GM10266 (cell line): ENCODE measurements at regions not wholly inside any gene's neighbourhood (a gene's known extent, or its start where the extent isn't known, plus 50 kb on each side); places are given as distances from the start of the nearest gene placed in this dataset.
A peak's percentile ranks its signal among the peaks of the same experiment; 100 is the strongest.
"Not testable (repeated sequence)": the region's sequence is repeated elsewhere in the genome, so short reads cannot be mapped to it uniquely, and the experiment has no call there.

Experiments used
- DNase-seq: peaks from one replicate; pipeline ENCODE4 v3.0.0; 2012; ENCODE audit errors: extremely low spot score
- TF ChIP-seq, protein P1 (sequence below): IDR thresholded peaks from 2 replicates; pipeline ENCODE4 v1.5.1; 2012; ENCODE audit warnings: mild to moderate bottlenecking, low read depth; ENCODE audit not compliant: control insufficient read depth, insufficient read depth; ENCODE audit errors: missing control alignments

DNA sequence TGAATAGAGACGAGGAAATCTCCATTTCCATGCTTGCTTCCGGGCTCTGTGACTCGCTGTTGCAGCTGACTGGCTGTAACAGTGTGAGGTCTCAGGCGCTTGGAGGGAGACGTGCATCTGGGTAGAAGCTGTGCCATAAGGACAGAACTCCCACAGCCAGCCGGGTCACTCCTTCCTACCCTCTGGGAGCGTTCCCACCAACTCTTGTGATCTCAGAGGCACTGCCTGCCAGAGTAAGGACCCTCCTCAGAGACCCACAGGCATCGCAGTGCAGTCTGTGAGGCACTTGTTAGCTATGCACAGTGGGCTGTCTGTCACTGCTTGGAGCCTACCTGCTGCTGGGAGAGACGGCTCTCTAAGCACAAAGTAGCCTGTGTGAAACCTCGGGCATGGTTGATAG, 203.4 kb upstream of the SEMA6A start:
- TF ChIP-seq, protein P1, sequence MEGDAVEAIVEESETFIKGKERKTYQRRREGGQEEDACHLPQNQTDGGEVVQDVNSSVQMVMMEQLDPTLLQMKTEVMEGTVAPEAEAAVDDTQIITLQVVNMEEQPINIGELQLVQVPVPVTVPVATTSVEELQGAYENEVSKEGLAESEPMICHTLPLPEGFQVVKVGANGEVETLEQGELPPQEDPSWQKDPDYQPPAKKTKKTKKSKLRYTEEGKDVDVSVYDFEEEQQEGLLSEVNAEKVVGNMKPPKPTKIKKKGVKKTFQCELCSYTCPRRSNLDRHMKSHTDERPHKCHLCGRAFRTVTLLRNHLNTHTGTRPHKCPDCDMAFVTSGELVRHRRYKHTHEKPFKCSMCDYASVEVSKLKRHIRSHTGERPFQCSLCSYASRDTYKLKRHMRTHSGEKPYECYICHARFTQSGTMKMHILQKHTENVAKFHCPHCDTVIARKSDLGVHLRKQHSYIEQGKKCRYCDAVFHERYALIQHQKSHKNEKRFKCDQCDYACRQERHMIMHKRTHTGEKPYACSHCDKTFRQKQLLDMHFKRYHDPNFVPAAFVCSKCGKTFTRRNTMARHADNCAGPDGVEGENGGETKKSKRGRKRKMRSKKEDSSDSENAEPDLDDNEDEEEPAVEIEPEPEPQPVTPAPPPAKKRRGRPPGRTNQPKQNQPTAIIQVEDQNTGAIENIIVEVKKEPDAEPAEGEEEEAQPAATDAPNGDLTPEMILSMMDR, result no peak

DNA sequence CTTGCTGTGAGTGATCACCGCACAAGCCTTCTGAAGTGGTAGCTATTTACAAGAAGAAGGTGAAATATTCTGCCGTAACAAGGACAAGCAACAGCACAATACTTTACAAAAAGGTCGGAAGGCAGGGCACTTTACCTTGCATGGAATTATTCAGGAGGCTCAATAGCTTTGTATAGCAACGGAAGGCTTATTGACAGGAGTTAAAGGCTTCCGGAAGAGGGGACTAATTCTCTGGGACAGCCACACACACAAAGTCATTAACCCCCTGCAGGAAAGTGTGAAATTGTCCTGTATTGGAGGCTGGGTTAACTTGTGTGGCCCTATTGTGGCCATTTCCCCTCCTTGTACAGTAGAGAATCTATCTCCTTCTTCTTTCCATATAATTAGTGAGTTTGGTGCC, 199.3 kb upstream of the SEMA6A start:
- DNase-seq, result no peak
- TF ChIP-seq, protein P1, result no peak

More for the DNA sequence above, 203.4 kb upstream of the SEMA6A start:
- no peak for DNase-seq

DNA sequence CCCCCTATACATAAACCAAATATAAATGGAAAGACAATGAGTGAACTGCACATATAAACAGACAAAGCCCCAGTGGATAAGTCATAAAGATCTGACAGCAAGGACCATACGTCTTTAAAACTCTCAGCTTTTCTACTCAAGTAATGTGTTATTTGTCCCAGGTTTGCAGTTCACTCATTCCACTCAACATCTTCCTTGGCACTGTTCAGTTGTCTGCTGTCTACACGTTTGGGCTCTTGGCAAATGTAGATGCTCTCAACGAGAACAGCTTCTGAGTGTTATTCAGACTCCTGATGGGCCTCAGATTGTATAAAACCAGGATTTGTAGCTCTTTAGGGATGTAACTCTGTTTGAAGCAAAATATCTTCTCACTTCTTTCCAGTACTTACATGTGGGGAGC, 198.2 kb upstream of the SEMA6A start:
- no peak for DNase-seq
- TF ChIP-seq, protein P1, result no peak

DNA sequence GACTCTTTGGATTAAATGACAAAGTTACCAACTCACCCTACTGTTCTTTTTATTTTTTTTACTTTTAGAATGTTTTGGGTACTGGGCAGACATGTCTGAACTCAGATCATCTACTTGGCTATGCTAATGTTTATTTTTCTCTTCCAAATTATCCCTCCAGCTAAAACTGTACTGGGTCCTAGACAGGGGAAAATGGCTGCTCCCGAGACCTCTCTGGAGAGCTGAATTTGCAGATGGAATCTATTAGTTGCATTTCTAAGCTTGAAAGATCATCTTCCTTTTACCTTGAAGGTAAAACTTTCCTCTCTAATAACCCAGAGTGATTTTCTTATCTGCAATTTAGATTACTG, 197.5 kb upstream of the SEMA6A start:
- DNase-seq, result no peak

DNA sequence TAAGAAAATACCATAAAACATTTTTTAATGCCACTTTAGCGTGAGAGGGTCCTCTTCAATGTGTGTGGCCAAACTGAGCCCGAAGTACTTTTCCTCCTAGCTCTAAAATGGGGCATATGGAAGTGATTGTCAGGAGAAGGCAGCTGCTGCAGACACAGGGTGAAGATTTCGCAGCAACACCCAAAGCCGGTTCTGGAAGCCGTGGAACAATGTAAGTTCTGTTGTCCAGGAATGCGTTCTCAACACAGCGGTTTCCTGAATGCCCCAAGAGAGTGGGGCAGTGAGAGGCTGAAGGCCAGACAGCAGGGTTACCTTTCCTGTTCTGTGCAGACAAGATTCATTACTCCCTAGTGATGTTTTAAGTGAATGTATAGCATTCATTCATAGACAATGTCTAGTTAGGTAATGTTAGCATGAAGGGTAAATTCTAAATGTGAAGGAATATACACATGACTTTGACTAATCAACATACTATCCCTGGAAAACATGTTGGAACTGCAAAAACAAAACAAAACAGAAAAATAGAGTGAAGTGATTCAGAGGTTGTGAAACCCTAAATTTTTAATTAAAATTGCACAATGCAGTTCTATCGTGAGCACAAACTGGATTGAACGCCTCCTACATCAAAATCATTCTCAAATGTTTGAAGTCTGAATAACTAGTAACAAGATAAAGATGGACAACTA, 197.0 kb upstream of the SEMA6A start:
- TF ChIP-seq, protein P1, result no peak
- DNase-seq, result no peak

More for the DNA sequence above, 197.5 kb upstream of the SEMA6A start:
- TF ChIP-seq, protein P1, result no peak

DNA sequence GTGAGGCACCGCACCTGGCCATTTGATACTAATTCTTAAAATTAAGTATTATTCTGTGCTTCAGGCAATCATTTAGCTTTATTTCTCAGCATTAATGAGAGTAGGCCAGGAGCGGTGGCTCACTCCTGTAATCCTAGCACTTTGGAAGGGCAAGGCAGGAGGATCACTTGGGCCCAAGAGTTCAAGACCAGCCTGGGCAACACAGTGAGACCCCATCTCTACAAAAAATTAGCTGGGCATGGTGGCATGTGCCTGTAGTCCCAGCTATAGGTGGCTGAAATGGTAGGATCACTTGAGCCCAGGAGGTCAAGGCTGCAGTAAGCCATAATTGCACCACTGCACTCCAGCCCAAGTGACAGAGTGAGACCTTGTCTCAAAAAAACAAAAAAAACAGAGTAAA, 195.3 kb upstream of the SEMA6A start:
- not testable (repeated sequence) for DNase-seq

DNA sequence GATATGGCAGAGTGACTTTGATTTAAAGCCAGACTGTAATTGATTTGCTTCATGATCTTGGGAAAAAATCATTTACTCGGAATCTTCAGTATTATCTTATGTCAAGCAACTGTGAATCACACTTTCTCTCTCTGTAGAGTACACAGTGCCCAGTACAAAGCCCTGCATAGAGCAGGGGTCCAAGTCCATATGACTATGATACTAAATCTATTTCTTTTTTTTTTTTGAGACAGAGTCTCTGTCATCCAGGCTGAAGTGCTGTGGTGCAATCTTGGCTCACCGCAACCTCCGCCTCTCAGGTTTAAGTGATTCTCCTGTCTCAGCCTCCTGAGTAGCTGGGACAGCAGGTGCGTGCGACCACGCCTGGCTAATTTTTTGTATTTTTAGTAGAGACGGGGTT, 194.8 kb upstream of the SEMA6A start:
- no peak for DNase-seq
- TF ChIP-seq, protein P1, result no peak

DNA sequence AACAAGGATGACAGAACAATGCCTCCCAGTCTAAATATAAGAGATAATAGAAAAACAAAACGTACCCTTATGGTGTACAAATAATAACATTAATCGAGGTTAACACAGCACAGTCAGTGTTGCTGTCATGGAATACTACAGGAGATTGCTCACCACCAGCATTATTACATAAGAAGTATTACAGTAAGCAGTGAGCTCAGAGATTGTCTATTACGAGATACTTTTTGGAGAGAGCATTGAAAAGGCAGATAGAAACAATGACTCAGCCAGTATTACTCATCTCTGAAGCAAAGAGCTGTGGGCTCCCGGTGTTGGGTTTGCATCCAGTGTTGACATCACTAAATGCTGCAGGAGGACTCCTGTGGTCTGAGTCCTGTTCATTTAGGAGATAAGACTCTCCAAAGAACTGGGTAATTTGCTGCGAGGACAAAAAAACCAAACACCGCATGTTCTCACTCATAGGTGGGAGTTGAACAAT, 191.9 kb upstream of the SEMA6A start:
- TF ChIP-seq, protein P1, result no peak
- DNase-seq, result peak; percentile 49
